ENCODE measurements at regions not wholly inside any gene's neighbourhood (a gene's known extent, or its start where the extent isn't known, plus 50 kb on each side); places are given as distances from the start of the nearest gene placed in this dataset.
A peak's percentile ranks its signal among the peaks of the same experiment; 100 is the strongest.

GRCh38 chr4:140277576-140277975, 95.9 kb upstream of the SCOC start:
- no peak for DNase-seq

GRCh38 chr4:140271553-140271952, 101.9 kb upstream of the SCOC start:
- DNase-seq: no peak

DNA sequence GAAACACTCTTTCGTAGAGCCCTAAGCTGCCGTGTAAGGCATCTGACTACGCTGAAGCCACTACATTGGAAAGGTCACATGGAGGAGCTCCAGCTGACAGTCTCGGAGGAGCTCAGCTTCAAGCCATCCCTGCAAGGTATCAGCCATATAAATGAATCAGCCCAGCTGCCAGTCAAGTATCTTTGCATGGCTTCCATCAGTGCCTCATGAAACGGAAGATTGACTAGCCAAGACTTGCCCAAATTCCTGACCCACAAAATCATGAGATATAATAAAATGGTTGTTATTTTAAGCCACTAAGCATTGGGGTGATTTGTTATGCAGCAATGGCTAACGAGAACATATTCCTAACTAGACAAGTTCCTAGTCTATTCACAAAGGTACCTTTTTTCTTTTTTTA, 104.1 kb upstream of the SCOC start:
- no peak for DNase-seq

- no peak for DNase-seq
Measured at GRCh38 chr4:140268186-140268841, 105.1 kb upstream of the SCOC start.

GRCh38 chr4:140267576-140267975, 105.9 kb upstream of the SCOC start:
- no peak for DNase-seq

DNA sequence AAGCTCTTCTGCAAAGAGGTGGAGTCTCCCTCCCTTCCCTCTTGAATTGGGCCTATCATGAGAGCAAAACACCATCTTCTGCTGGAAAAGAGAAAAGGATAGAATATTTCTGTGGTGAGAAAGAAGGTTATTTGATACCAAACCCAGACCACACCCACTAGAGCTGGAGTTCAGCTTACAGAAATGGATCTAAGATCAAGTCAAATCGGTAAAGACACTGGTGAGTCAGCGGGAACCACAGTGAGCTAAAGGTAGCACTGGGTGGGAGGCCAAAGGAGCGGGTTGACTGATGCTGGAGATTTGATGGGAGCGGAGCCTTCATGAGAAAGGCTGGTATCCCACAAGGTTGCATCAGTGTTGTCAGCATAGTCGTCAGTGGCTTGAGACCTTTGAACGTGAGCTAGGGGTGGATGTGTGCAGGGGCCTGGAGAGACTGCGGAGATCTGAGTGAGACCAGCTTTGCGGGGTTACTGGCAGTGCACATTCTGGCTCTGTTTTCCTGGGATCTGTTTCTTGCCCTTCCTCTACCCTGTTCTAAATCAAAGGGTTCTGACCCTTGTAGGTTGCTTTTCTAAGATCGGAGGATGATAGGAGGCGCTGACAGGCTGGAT, 106.4 kb upstream of the SCOC start:
- no peak for DNase-seq

- no peak for DNase-seq
Measured at GRCh38 chr4:140260227-140260626, 106.2 kb upstream of the MAML3 start.

DNA sequence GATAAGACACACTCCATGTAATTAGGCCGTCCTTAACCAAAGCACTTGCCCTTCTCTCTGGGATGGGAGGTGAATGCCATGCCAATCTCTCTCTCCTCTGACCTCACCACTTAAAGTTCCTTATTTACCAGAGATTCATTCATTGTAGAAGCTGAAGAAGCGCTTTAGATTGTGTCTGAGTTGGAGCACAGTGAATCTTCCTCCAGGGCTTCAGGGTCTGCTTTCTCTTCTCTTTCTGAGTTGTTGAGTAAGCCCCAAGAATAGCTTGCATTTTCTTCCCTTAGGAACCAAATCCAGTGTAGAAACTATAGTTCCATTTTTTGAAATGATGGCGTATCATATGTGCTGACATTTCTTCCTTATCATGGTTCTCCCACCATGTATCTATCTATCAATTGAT, 104.5 kb upstream of the MAML3 start:
- no peak for DNase-seq

DNA sequence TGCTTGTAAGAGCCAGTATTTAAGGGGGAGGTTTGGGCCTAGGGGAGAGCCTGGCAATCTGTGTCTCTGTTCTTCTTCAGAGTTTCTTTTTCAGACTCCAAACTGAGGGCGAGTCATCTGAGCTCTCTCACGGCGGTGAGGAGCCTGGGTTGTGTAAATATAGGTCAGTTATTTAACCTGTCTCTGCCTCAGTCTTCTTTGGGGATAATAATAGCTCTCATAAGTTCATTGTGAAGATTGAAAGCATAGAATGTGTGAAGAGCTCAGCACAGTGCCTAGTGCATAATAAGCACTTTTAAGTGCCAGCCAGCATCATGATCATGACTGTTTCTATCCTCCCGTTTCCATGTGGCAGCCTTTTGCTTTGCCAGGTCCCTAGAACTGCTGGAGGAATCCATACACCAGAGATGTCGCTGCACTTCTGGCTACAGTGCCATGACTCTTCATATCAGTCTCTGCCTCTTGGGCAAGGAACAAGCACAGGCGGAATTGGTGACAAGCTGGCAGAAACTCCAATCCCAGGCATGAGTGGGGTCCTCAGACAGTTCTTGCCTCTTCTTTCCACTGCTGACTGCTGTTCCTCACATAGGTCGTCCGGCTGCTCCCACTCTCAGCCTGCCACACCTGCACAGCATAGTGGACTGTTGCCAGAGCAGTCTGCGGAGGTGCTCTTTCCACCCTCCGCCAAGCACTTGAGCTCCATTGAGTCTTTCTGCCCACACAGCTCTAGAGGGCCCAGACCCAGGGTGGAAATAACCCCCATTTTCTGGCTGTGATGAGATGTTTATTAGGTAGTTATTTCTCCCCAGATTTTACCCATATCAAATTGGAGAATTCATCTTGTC, 103.7 kb upstream of the MAML3 start:
- DNase-seq: no peak

- DNase-seq: no peak
Measured at GRCh38 chr4:140256941-140257340, 103.0 kb upstream of the MAML3 start.

- DNase-seq: no peak
Measured at GRCh38 chr4:140256335-140256734, 102.4 kb upstream of the MAML3 start.

- DNase-seq: no peak
Measured at GRCh38 chr4:140255927-140256326, 101.9 kb upstream of the MAML3 start.

- DNase-seq: no peak
Measured at GRCh38 chr4:140255467-140255866, 101.5 kb upstream of the MAML3 start.

GRCh38 chr4:140254651-140255299, 100.8 kb upstream of the MAML3 start:
- DNase-seq: no peak

DNA sequence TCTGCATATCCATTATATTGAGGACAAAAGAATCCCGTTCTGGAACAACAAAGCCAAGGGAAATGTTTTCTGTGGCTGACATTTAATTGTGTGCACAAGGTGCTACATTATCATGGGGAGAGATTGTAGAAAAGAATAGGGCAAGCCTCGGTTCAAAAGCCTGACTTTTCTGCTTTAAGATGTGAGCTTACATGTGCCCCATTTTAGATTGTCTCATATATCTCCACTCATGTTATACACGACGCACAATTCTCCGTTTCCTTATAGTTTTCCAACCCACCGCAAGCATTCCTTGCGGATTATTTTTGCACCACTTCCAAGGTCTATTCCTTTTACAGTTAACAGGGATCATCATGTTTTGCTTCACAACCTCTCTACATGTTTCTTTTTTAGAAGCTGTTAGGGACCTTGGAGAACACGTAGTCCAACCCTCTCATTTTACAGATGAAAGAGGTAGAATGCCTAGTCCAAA, 99.6 kb upstream of the MAML3 start:
- no peak for DNase-seq

- DNase-seq: peak; percentile 65
Measured at GRCh38 chr4:140252742-140253555, 99.0 kb upstream of the MAML3 start.

- DNase-seq: peak; percentile 75
Measured at GRCh38 chr4:140252141-140252741, 98.3 kb upstream of the MAML3 start.

DNA sequence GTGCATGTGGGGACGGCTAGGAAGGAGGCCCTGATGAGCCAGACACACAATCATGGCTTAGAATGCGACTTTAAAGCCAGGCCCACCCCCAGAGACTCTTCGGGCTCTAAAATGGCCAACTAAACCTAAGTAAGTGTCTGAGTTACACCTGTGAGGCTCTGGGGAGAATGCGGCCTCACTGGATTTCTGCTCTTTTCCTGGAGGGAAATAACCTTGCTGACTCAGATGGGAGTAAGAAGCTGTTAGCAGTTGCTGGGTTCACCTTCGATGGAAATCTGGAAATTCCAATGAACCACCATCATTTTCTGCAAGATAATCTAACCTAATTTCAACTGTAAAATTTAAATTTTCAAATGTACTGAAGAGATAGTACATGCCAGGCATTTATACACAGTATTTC, 97.6 kb upstream of the MAML3 start:
- no peak for DNase-seq

GRCh38 chr4:140250989-140251552, 97.1 kb upstream of the MAML3 start:
- DNase-seq: no peak

- DNase-seq: no peak
Measured at GRCh38 chr4:140249351-140249750, 95.4 kb upstream of the MAML3 start.

- no peak for DNase-seq
Measured at GRCh38 chr4:140247237-140247636, 93.3 kb upstream of the MAML3 start.

GRCh38 chr4:140246216-140246615, 92.2 kb upstream of the MAML3 start:
- no peak for DNase-seq
